ENCODE measurements at regions not wholly inside any gene's neighbourhood (a gene's known extent, or its start where the extent isn't known, plus 50 kb on each side); places are given as distances from the start of the nearest gene placed in this dataset.

DNA sequence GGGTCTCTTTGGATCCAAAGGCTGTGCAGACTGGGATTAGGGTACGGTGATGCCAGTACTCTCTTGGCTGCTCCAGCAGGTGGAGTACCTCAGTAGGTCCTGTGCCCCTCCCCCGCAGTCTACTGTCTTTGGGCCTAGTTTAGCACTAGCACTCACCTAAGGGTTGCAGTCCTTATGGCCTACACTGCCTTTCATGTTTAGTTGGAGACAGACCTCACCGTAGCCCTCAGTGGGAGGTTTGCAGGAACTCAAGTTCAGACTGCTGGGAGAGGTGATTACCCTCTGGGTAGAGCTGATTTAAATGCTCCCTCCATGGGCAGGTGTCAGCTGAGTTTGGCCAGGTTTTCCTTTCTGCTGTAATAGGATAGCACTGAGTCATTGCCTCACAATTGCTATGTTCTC, 210.8 kb upstream of the TMEM196 start (continued):
- TF ChIP-seq, protein P1, sequence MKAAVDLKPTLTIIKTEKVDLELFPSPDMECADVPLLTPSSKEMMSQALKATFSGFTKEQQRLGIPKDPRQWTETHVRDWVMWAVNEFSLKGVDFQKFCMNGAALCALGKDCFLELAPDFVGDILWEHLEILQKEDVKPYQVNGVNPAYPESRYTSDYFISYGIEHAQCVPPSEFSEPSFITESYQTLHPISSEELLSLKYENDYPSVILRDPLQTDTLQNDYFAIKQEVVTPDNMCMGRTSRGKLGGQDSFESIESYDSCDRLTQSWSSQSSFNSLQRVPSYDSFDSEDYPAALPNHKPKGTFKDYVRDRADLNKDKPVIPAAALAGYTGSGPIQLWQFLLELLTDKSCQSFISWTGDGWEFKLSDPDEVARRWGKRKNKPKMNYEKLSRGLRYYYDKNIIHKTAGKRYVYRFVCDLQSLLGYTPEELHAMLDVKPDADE (IDR thresholded peaks at IDR 0.05): no peak
- TF ChIP-seq EZH2 (IDR thresholded peaks at IDR 0.05; ENCODE audit: low read depth, unreplicated experiment): no peak
- TF ChIP-seq ZNF331 (CRISPR knock-in tag; IDR thresholded peaks at IDR 0.05; ENCODE audit: low read depth): no peak
- TF ChIP-seq ZNF114 (CRISPR knock-in tag; IDR thresholded peaks at IDR 0.05): no peak

DNA sequence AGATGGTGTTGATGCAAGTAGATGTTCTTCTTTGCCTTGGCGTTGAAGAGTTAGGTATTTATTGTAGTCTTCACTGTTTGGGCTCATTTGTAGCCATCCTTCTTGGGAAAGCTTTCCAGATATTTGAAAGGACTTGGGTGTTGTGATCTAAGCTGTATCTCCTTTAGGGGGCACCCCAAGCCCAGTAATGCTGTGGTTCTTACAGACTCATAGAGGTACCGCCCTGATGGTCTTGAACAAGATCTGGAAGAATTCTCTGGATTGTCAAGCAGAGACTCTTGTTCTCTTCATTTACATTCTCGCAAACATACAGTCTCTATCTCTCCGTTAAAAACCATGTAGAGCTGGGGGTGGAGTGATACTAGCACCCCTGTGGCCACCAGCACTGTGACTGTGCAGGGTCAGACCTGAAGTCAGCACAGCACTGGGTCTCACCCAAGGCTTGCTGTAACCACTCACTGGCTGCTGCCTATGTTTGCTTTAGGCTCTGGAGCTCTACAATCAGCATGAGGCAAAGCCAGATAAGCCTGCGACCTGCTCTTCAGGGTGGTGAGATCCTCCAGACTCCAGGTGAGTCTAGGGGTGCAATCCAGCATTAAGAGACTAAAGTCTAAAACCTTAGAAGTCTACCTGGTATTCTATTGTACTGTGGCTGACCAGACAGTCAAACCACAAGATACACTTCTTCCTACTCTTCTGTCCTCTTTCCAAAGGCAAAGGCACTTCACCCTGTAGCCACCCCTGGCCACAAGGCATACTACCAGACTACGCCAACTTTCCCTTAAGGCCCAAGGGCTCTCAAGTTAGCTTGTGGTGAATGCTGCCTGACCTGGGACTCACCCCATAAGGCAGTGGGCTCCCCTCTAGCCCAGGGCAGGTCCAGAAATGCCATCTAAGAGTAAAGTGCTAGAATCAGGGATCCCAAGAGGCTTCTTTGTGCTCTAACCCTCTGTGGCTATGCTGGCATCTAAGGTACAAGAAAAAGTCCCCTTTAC, 209.7 kb upstream of the TMEM196 start:
- no peak overlapping the region for H3K4me3 ChIP-seq
- 0 out of 2 replicates have a peak overlapping the region, but pooled peaks have one; percentile 23 for H3K27ac Mint-ChIP-seq
- ATAC-seq: peak; percentile 82

More for the DNA sequence above, 209.7 kb upstream of the TMEM196 start:
- H3K4me1 Mint-ChIP-seq: peaks cover 19% of the 10 kb centered on the region
- H4K20me1 ChIP-seq (replicated peaks; ENCODE audit: insufficient read depth): no peaks in the 10 kb centered on the region
- H3K4me1 ChIP-seq (ENCODE audit: insufficient read depth): peaks cover 7% of the 10 kb centered on the region
- H3K27me3 Mint-ChIP-seq (ENCODE audit: insufficient read depth, low read depth, poor library complexity): no peaks in the 10 kb centered on the region
- peaks cover 3% of the 10 kb centered on the region; the same call in 1 of the 2 replicates for H3K9me2 ChIP-seq (ENCODE audit: insufficient read depth)
- H3K27me3 ChIP-seq (ENCODE audit: insufficient read depth): no peaks in the 10 kb centered on the region
- H2AFZ ChIP-seq: no peak overlapping the region
- H3K79me2 ChIP-seq (replicated peaks; ENCODE audit: insufficient read depth): no peaks in the 10 kb centered on the region
- TF ChIP-seq, protein P2, sequence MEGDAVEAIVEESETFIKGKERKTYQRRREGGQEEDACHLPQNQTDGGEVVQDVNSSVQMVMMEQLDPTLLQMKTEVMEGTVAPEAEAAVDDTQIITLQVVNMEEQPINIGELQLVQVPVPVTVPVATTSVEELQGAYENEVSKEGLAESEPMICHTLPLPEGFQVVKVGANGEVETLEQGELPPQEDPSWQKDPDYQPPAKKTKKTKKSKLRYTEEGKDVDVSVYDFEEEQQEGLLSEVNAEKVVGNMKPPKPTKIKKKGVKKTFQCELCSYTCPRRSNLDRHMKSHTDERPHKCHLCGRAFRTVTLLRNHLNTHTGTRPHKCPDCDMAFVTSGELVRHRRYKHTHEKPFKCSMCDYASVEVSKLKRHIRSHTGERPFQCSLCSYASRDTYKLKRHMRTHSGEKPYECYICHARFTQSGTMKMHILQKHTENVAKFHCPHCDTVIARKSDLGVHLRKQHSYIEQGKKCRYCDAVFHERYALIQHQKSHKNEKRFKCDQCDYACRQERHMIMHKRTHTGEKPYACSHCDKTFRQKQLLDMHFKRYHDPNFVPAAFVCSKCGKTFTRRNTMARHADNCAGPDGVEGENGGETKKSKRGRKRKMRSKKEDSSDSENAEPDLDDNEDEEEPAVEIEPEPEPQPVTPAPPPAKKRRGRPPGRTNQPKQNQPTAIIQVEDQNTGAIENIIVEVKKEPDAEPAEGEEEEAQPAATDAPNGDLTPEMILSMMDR (conservative IDR thresholded peaks at IDR 0.05; ENCODE audit: low read depth in 2 of 2): peak; percentile 75 to 86
- TF ChIP-seq, protein P1 (IDR thresholded peaks at IDR 0.05): no peak
- H3K27ac ChIP-seq (ENCODE audit: low read depth): peak overlapping the region; percentile 15; the same call in 1 of the 2 replicates
- no peak overlapping the region for H3K4me3 Mint-ChIP-seq
- peak; percentile 87 for DNase-seq (ENCODE audit: low spot score)
- H3K4me2 ChIP-seq: no peak overlapping the region
- no peaks in the 10 kb centered on the region for H3K36me3 ChIP-seq (ENCODE audit: insufficient read depth)
- H3K9me3 Mint-ChIP-seq: peaks cover 9% of the 10 kb centered on the region; the same call in 2 of the 3 replicates
- H3F3A ChIP-seq (replicated peaks; ENCODE audit: low read depth): no peaks in the 10 kb centered on the region
- peaks cover 11% of the 10 kb centered on the region; the same call in 1 of the 3 replicates for H3K36me3 Mint-ChIP-seq (ENCODE audit: low read depth)

All from GM23338 (cell line).